Caco-2 (cell line): ENCODE measurements at regions not wholly inside any gene's neighbourhood (a gene's known extent, or its start where the extent isn't known, plus 50 kb on each side); places are given as distances from the start of the nearest gene placed in this dataset.

Experiments
- BruUV-seq: library from RNA; stranded (reverse); fragments of 400-500 nt; replicated peaks from 2 replicates; lab custom pipeline; 2021; lab: Mats Ljungman, UMichigan
- CTCF ChIA-PET: fragments of 300-600 bp; sonication (Branson Sonifier 250); formaldehyde crosslinking; loops from one replicate; lab custom pipeline; 2022; ENCODE audit warnings: antibody characterized with exemption; lab: Charles Lee
- POLR2A ChIA-PET: fragments of 300-600 bp; sonication (Branson Sonifier 250); formaldehyde crosslinking; loops from one replicate; lab custom pipeline; 2022; ENCODE audit warnings: antibody characterized with exemption; lab: Charles Lee
- DNase-seq, 2 experiments: peaks; one replicate each; pipeline versions ENCODE4 v3.0.0 to v3.0.0-alpha.2; 2020 to 2022
- H3K27me3 ChIP-seq: replicated peaks from 2 replicates; pipeline ENCODE4 v1.6.0; 2011; ENCODE audit warnings: low read length; ENCODE audit not compliant: control insufficient read depth, insufficient read depth
- H3K36me3 ChIP-seq: 2 replicates; pipeline ENCODE4 v1.5.1; 2011; ENCODE audit warnings: low read length; ENCODE audit not compliant: control insufficient read depth, insufficient read depth
- H3K4me1 ChIP-seq: fragments of 250-450 bp; sonication (Bioruptor Pico); 2 replicates; pipeline ENCODE4 v1.5.1; 2020; ENCODE audit warnings: mild to moderate bottlenecking
- H3K4me3 ChIP-seq: 2 replicates; pipeline ENCODE4 v1.5.1; 2011; ENCODE audit warnings: low read depth, mild to moderate bottlenecking, control low read depth, low read length
- H3K9me3 ChIP-seq: fragments of 250-450 bp; sonication (Bioruptor Pico); 2 replicates; pipeline ENCODE4 v1.5.1; 2020; ENCODE audit warnings: mild to moderate bottlenecking, moderate library complexity
- H3K27ac Mint-ChIP-seq: one replicate; pipeline ENCODE4 v1.8.0; 2022; ENCODE audit warnings: mixed read lengths; ENCODE audit not compliant: unreplicated experiment
- H3K27me3 Mint-ChIP-seq: one replicate; pipeline ENCODE4 v1.8.0; 2022; ENCODE audit warnings: mixed read lengths; ENCODE audit not compliant: insufficient read depth, unreplicated experiment
- H3K36me3 Mint-ChIP-seq: one replicate; pipeline ENCODE4 v1.8.0; 2022; ENCODE audit warnings: mild to moderate bottlenecking, mixed read lengths; ENCODE audit not compliant: insufficient read depth, unreplicated experiment
- H3K4me1 Mint-ChIP-seq: one replicate; pipeline ENCODE4 v1.8.0; 2022; ENCODE audit warnings: low read depth, mixed read lengths; ENCODE audit not compliant: unreplicated experiment
- H3K4me3 Mint-ChIP-seq: one replicate; pipeline ENCODE4 v1.8.0; 2022; ENCODE audit warnings: mild to moderate bottlenecking, moderate library complexity, mixed read lengths; ENCODE audit not compliant: unreplicated experiment
- H3K9me3 Mint-ChIP-seq: one replicate; pipeline ENCODE4 v1.8.0; 2022; ENCODE audit warnings: mixed read lengths; ENCODE audit not compliant: unreplicated experiment
- intact Hi-C: fragments of 100-400 bp; cut with micrococcal nuclease; formaldehyde crosslinking; loops from one replicate; pipeline ENCODE4 v1.10.0; 2022; ENCODE audit not compliant: unreplicated experiment
- TF ChIP-seq, protein P1 (sequence below), 2 experiments: fragments of 200-600 bp in 1 of 2; IDR thresholded peaks; 1 replicate in 1 of 2; 2 replicates in 1 of 2; pipeline versions ENCODE4 v1.5.1 to v1.8.0; 2011 to 2022; ENCODE audit warnings: antibody characterized with exemption in 1 of 2, control low read depth in 1 of 2, inconsistent platforms in 1 of 2, low read depth in 1 of 2, low read length in 1 of 2, mild to moderate bottlenecking in 1 of 2, moderate library complexity in 1 of 2; ENCODE audit not compliant: insufficient read depth in 1 of 2, severe bottlenecking in 1 of 2, unreplicated experiment in 1 of 2

DNA sequence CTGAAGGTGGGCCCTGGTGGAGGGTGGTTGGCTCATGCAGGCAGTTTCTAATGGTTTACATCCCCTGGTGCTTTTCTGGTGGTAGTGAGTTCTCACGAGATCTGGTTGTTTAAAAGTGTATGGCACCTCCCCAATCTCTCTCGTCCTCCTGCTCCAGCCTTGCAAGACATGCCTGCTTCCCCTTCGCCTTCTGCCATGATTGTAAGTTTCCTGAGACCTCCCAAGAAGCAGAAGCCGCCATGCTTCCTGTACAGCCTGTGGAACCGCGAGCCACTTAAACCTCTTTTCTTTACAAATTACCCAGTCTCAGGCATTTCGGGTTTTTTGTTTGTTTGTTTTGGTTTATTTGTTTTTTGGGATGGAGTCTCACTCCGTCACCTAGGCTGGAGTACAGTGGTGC lies 173.2 kb downstream of the MN1 start:
- TF ChIP-seq, protein P1, sequence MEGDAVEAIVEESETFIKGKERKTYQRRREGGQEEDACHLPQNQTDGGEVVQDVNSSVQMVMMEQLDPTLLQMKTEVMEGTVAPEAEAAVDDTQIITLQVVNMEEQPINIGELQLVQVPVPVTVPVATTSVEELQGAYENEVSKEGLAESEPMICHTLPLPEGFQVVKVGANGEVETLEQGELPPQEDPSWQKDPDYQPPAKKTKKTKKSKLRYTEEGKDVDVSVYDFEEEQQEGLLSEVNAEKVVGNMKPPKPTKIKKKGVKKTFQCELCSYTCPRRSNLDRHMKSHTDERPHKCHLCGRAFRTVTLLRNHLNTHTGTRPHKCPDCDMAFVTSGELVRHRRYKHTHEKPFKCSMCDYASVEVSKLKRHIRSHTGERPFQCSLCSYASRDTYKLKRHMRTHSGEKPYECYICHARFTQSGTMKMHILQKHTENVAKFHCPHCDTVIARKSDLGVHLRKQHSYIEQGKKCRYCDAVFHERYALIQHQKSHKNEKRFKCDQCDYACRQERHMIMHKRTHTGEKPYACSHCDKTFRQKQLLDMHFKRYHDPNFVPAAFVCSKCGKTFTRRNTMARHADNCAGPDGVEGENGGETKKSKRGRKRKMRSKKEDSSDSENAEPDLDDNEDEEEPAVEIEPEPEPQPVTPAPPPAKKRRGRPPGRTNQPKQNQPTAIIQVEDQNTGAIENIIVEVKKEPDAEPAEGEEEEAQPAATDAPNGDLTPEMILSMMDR (IDR thresholded peaks at IDR 0.05; ENCODE audit: insufficient read depth in 1 of 2, low read depth in 1 of 2, low read length in 1 of 2, severe bottlenecking in 1 of 2, unreplicated experiment in 1 of 2): no peak
- H3K4me1 Mint-ChIP-seq: peaks cover under 1% of the 10 kb centered on the region
- Histone ChIP-seq H3K36me3 (no peaks in the 10 kb centered on the region), H3K4me3 (no peak overlapping the region), H3K9me3 (no peaks in the 10 kb centered on the region), H3K27me3 (no peaks in the 10 kb centered on the region), H3K4me1 (peaks cover 15% of the 10 kb centered on the region)
- no TSS peak for BruUV-seq
- peaks cover 9% of the 10 kb centered on the region for H3K9me3 Mint-ChIP-seq
- DNase-seq: no peak
- H3K4me3 Mint-ChIP-seq: no peak overlapping the region
- intact Hi-C loops: no loop called here
- H3K27me3 Mint-ChIP-seq: no peaks in the 10 kb centered on the region
- no peak overlapping the region for H3K27ac Mint-ChIP-seq
- ChIA-PET POLR2A (no interaction called here), CTCF (interaction anchor here (0.5 kb wide), 1 partner anchor 127 kb away, joined by 6 read pairs; no protein-coding TSS in a partner anchor)
- H3K36me3 Mint-ChIP-seq: no peaks in the 10 kb centered on the region

DNA sequence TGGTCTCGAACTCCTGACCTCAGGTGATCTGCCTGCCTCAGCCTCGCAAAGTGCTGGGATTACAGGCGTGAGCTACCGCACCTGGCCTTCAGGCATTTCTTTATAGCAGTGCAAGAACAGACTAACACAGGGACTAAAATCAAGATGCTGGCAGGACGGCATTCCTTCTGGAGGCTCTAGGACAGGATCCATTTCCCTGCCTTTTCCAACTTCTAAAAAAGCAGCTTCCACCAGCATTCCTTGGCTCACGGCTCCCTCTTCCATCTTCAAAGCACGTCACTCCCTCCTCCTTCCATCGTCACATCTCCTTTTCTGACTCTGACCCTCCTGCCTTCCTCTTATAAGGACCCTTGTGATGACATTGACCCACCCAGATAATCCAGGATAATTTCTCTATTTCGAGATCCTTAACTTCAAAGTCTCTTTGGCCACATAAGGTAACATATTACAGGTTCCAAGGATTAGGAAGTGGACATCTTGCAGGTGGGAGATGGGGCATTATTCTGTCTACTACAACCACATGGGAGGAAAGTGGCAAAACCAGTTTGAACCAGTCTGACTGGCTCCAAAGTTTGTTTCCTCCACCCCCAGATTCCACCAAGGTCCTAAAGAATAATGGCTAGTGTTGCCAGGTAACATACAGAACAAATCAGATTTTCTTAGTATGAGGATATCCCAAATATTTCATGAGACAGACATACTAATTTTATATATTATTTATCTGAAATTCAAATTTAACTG lies 172.5 kb downstream of the MN1 start:
- POLR2A ChIA-PET: no interaction called here
- CTCF ChIA-PET: no interaction called here
- peaks cover 15% of the 10 kb centered on the region for H3K4me1 ChIP-seq
- H3K36me3 ChIP-seq: no peaks in the 10 kb centered on the region
- no peaks in the 10 kb centered on the region for H3K9me3 ChIP-seq
- H3K9me3 Mint-ChIP-seq: peaks cover 9% of the 10 kb centered on the region
- H3K4me3 Mint-ChIP-seq: peak overlapping the region; percentile 7
- intact Hi-C loops: no loop called here
- BruUV-seq: no TSS peak
- no peak overlapping the region for H3K4me3 ChIP-seq
- no peaks in the 10 kb centered on the region for H3K36me3 Mint-ChIP-seq
- DNase-seq: peak in 1 of 2 experiments; percentile 66
- no peaks in the 10 kb centered on the region for H3K27me3 Mint-ChIP-seq
- TF ChIP-seq, protein P1 (IDR thresholded peaks at IDR 0.05; ENCODE audit: insufficient read depth in 1 of 2, low read depth in 1 of 2, low read length in 1 of 2, severe bottlenecking in 1 of 2, unreplicated experiment in 1 of 2): no peak
- H3K4me1 Mint-ChIP-seq: peaks cover 7% of the 10 kb centered on the region
- H3K27ac Mint-ChIP-seq: peak overlapping the region; percentile 32
- no peaks in the 10 kb centered on the region for H3K27me3 ChIP-seq

DNA sequence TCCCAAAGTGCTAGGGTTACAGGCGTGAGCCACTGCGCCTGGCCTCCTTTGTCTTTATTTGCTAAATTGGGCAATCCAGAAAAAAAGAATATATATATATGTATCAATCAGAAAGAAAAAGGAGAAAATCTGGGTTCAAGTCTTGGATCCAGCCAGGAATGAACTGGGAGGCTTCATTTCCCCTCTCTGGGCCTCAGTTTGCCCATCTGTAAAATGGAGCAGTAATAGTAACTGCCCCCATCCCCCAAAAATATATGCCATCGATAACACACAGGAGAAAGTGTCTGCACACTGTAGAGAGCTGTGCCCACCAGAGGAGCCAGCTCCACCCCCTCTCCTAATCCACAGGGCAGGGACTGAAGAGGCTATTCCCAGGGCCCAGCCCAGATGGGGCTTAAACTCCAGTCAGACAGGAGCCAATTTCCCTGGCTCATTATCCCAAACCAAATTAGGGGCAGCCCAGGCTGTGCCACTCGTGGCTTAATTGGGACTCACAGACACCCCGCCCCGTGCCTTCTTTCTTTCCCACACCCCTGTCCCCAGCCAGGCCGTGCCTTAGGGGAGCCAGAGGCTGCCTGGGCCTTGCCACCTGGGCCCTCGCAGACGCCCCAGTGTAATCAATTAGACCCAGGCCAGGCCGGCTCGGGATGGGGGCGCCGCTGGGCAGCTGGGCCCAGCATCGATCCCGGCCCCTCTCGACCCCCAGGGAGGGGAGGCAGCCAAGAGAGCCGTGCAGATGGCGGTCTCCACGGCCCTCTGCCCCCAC lies 171.5 kb downstream of the MN1 start:
- no peaks in the 10 kb centered on the region for H3K27me3 ChIP-seq
- intact Hi-C loops: loop anchor here (10.0 kb wide), 1 partner anchor 175 kb away; the partner anchor contains the start of gene MN1
- no peak overlapping the region for H3K4me3 ChIP-seq
- Mint-ChIP-seq H3K36me3 (no peaks in the 10 kb centered on the region), H3K9me3 (peaks cover 9% of the 10 kb centered on the region), H3K27ac (no peak overlapping the region), H3K4me1 (peaks cover 7% of the 10 kb centered on the region), H3K4me3 (no peak overlapping the region), H3K27me3 (no peaks in the 10 kb centered on the region)
- ChIA-PET CTCF (no interaction called here), POLR2A (no interaction called here)
- no peaks in the 10 kb centered on the region for H3K9me3 ChIP-seq
- no peaks in the 10 kb centered on the region for H3K36me3 ChIP-seq
- no peak for DNase-seq
- BruUV-seq: no TSS peak
- TF ChIP-seq, protein P1 (IDR thresholded peaks at IDR 0.05; ENCODE audit: insufficient read depth in 1 of 2, low read depth in 1 of 2, low read length in 1 of 2, severe bottlenecking in 1 of 2, unreplicated experiment in 1 of 2): no peak
- peaks cover 15% of the 10 kb centered on the region for H3K4me1 ChIP-seq
